SK-N-SH treated with all-trans-retinoic acid at 6 μM for 48 hours (cell line): ENCODE measurements at regions not wholly inside any gene's neighbourhood (a gene's known extent, or its start where the extent isn't known, plus 50 kb on each side); places are given as distances from the start of the nearest gene placed in this dataset.

ENCODE experiments used
- ATAC-seq: fragments of 200-7000 bp; cut with Tn5 transposase; 3 replicates; pipeline ENCODE4 v1.9.1; 2020; ENCODE audit warnings: mild to moderate bottlenecking, moderate library complexity
- ARNTL ChIP-seq: fragments of 450-650 bp; formaldehyde crosslinking; IDR thresholded peaks from 2 replicates; pipeline ENCODE4 v1.5.0; 2020; ENCODE audit warnings: low read depth, mild to moderate bottlenecking, moderate library complexity, borderline replicate concordance
- BACH2 ChIP-seq: fragments of 250-450 bp; sonication (Bioruptor Pico); IDR thresholded peaks from 2 replicates; pipeline ENCODE4 v1.9.0; 2021; ENCODE audit warnings: mild to moderate bottlenecking, borderline replicate concordance
- CREB5 ChIP-seq: fragments of 250-450 bp; sonication (Bioruptor Pico); IDR thresholded peaks from 2 replicates; pipeline ENCODE4 v1.5.1; 2020; ENCODE audit warnings: low read depth, mild to moderate bottlenecking, moderate library complexity
- CSDC2 ChIP-seq: fragments of 250-450 bp; sonication (Bioruptor Pico); IDR thresholded peaks from 2 replicates; pipeline ENCODE4 v1.5.0; 2020; ENCODE audit warnings: mild to moderate bottlenecking, moderate library complexity
- ESRRG ChIP-seq: fragments of 250-450 bp; sonication (Bioruptor Pico); IDR thresholded peaks from 2 replicates; pipeline ENCODE4 v1.6.1; 2021; ENCODE audit warnings: mild to moderate bottlenecking
- GLIS3 ChIP-seq: fragments of 250-450 bp; sonication (Bioruptor Pico); IDR thresholded peaks from 2 replicates; pipeline ENCODE4 v1.5.0; 2020; ENCODE audit warnings: mild to moderate bottlenecking, moderate library complexity
- OSR1 ChIP-seq: fragments of 250-450 bp; sonication (Bioruptor Pico); IDR thresholded peaks from 2 replicates; pipeline ENCODE4 v1.8.0; 2022; ENCODE audit warnings: moderate library complexity, mild to moderate bottlenecking, inconsistent platforms
- PATZ1 ChIP-seq: fragments of 250-450 bp; sonication (Bioruptor Pico); IDR thresholded peaks from 2 replicates; pipeline ENCODE4 v1.8.0; 2020; ENCODE audit warnings: mild to moderate bottlenecking, moderate library complexity, borderline replicate concordance
- POU6F1 ChIP-seq: fragments of 250-450 bp; sonication (Bioruptor Pico); IDR thresholded peaks from 2 replicates; pipeline ENCODE4 v1.8.0; 2021; ENCODE audit warnings: low read depth, mild to moderate bottlenecking, moderate library complexity, borderline replicate concordance
- SNAI2 ChIP-seq: fragments of 250-450 bp; sonication (Bioruptor Pico); IDR thresholded peaks from 2 replicates; pipeline ENCODE4 v1.5.0; 2020; ENCODE audit warnings: mild to moderate bottlenecking, moderate library complexity
- TCF4 ChIP-seq: fragments of 250-450 bp; sonication (Bioruptor Pico); IDR thresholded peaks from 2 replicates; pipeline ENCODE4 v1.8.0; 2021; ENCODE audit warnings: mild to moderate bottlenecking, moderate library complexity, borderline replicate concordance
- TOX ChIP-seq: fragments of 250-450 bp; sonication (Bioruptor Pico); IDR thresholded peaks from 2 replicates; pipeline ENCODE4 v1.8.0; 2021; ENCODE audit warnings: mild to moderate bottlenecking, moderate library complexity, borderline replicate concordance
- TSHZ2 ChIP-seq: fragments of 250-450 bp; sonication (Bioruptor Pico); IDR thresholded peaks from 2 replicates; pipeline ENCODE4 v1.5.0; 2020; ENCODE audit warnings: mild to moderate bottlenecking, moderate library complexity
- ZC3H10 ChIP-seq: fragments of 250-450 bp; sonication (Bioruptor Pico); IDR thresholded peaks from 2 replicates; pipeline ENCODE4 v1.5.1; 2021; ENCODE audit warnings: mild to moderate bottlenecking, moderate library complexity
- ZFP30 ChIP-seq: fragments of 450-650 bp; formaldehyde crosslinking; IDR thresholded peaks from 2 replicates; pipeline ENCODE4 v1.5.0; 2022; ENCODE audit warnings: mild to moderate bottlenecking, moderate library complexity
- ZNF565 ChIP-seq: fragments of 450-650 bp; formaldehyde crosslinking; conservative IDR thresholded peaks from 2 replicates; pipeline ENCODE4 v1.5.0; 2020; ENCODE audit warnings: low read depth, mild to moderate bottlenecking, moderate library complexity
- ZNF70 ChIP-seq: fragments of 450-650 bp; formaldehyde crosslinking; IDR thresholded peaks from 2 replicates; pipeline ENCODE4 v1.5.0; 2020; ENCODE audit warnings: mild to moderate bottlenecking, moderate library complexity

GRCh38 chr13:37303606-37304005, 198.1 kb upstream of the CSNK1A1L start (continued):
- TF ChIP-seq CREB5 (CRISPR knock-in tag) (no peak), TSHZ2 (CRISPR knock-in tag) (no peak)

DNA sequence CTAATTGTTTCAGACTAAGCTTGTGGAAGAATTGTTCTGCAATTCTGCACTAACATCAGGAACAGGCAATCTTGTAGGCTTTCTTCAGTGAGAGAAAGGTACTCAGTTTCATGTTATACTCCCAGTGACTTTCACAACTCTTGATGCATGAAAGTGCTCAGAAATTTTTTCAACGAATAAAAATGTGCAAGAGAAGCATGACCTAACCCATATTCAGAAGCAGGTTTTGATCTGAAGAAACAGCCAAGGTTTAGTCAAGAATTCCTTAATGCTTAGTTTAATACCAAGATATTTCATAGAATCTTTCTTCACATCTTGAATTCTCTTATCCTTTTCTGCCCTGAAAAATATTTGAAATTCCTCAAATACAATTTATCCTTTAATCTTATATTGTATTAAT, 197.2 kb upstream of the CSNK1A1L start:
- no peak for TF ChIP-seq CREB5 (CRISPR knock-in tag)
- no peak for TF ChIP-seq TOX (CRISPR knock-in tag)
- TF ChIP-seq ESRRG (CRISPR knock-in tag), result no peak
- TF ChIP-seq ZNF70 (CRISPR knock-in tag), result no peak

GRCh38 chr13:37295573-37295972, 190.1 kb upstream of the CSNK1A1L start:
- TF ChIP-seq CREB5 (CRISPR knock-in tag) (no peak), ZC3H10 (CRISPR knock-in tag) (no peak), ZNF565 (CRISPR knock-in tag) (no peak), OSR1 (no peak), SNAI2 (CRISPR knock-in tag) (no peak)
- TF ChIP-seq, all 23 proteins: peak for 0
- ATAC-seq, result no peak

More for the DNA sequence above, 197.2 kb upstream of the CSNK1A1L start:
- no peak for ATAC-seq

DNA sequence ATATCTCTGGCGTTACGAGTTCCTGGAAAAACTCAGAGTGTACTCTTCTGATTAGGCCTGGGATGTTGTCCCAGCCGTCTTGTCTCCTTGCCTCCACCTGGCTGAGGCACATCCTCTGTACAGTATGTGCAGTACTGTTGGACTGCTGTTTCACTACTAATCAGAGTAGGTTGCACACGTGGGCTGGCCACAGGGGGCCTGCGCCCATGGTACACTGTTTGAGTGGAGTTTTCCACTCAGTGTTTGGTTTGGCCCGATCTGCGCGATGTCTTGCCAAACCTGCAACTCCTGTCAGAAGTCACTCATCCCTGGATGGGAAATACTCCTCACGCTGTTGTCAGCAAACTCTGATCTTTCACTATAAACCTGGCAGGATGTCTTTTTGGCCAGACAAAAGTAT, 189.6 kb upstream of the CSNK1A1L start:
- no peak for TF ChIP-seq PATZ1 (CRISPR knock-in tag)
- TF ChIP-seq TCF4, result no peak
- no peak for TF ChIP-seq ZNF70 (CRISPR knock-in tag)
- TF ChIP-seq BACH2, result no peak
- no peak for TF ChIP-seq ZFP30 (CRISPR knock-in tag)
- no peak for TF ChIP-seq GLIS3
- no peak for TF ChIP-seq POU6F1 (CRISPR knock-in tag)
- no peak for TF ChIP-seq ESRRG (CRISPR knock-in tag)
- no peak for TF ChIP-seq ARNTL (CRISPR knock-in tag)
- TF ChIP-seq ZNF565 (CRISPR knock-in tag), result no peak
- no peak for TF ChIP-seq CSDC2 (CRISPR knock-in tag)
- TF ChIP-seq TSHZ2 (CRISPR knock-in tag), result no peak
- no peak for ATAC-seq
